BE2C (cell line): ENCODE measurements at regions not wholly inside any gene's neighbourhood (a gene's known extent, or its start where the extent isn't known, plus 50 kb on each side); places are given as distances from the start of the nearest gene placed in this dataset.

Experiments
- DNase-seq: peaks from one replicate; pipeline ENCODE4 v3.0.0-alpha.2; 2020
- H3K27me3 ChIP-seq: fragments of 250-450 bp; sonication (Bioruptor Pico); 2 replicates; pipeline ENCODE4 v1.5.1; 2020; ENCODE audit warnings: mild to moderate bottlenecking
- H3K36me3 ChIP-seq: fragments of 250-450 bp; sonication (Bioruptor Pico); 2 replicates; pipeline ENCODE4 v1.5.1; 2020; ENCODE audit warnings: mild to moderate bottlenecking
- H3K4me1 ChIP-seq: fragments of 250-450 bp; sonication (Bioruptor Pico); 2 replicates; pipeline ENCODE4 v1.5.1; 2020
- H3K4me3 ChIP-seq: 2 replicates; pipeline ENCODE4 v1.5.1; 2011; ENCODE audit warnings: low read depth, low read length
- H3K9me3 ChIP-seq: fragments of 250-450 bp; sonication (Bioruptor Pico); 2 replicates; pipeline ENCODE4 v1.5.1; 2020
- CTCF ChIP-seq: IDR thresholded peaks from 2 replicates; pipeline ENCODE4 v1.5.1; 2012; ENCODE audit warnings: mild to moderate bottlenecking, low read depth, low read length

GRCh38 chr22:27144321-27144720 is 486.9 kb downstream of the MIAT start:
- no peak for DNase-seq
- H3K4me1 ChIP-seq: no peaks in the 10 kb centered on the region
- H3K36me3 ChIP-seq: no peaks in the 10 kb centered on the region
- no peaks in the 10 kb centered on the region for H3K27me3 ChIP-seq
- no peaks in the 10 kb centered on the region for H3K9me3 ChIP-seq
- no peak for TF ChIP-seq CTCF
- no peak overlapping the region for H3K4me3 ChIP-seq

- DNase-seq: no peak
- H3K36me3 ChIP-seq: no peaks in the 10 kb centered on the region
- H3K9me3 ChIP-seq: no peaks in the 10 kb centered on the region
- no peak overlapping the region for H3K4me3 ChIP-seq
- no peaks in the 10 kb centered on the region for H3K27me3 ChIP-seq
- H3K4me1 ChIP-seq: 0 out of 2 replicates have a peak, but pooled peaks cover 2% of the 10 kb centered on the region
- no peak for TF ChIP-seq CTCF
These were observed 489.7 kb downstream of the MIAT start for GRCh38 chr22:27146866-27147633.

DNA sequence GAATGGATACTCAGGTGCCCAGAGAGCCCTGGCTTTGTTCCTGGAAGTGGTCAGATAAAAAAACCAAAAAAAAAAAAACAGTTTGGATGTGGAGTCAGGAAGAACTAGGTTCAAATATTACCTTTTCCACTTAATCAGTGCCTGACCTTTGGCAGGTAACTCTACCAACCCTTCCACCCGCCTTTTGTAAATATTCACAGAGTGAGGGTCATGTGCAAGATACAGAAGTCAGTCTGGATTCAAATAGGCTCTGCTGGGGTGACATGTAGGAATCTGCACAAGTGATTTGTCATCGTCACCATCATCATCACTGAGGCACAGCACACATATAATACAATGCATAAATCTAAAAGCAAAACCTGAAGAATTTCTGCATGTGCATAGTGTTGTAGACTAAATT is 490.7 kb downstream of the MIAT start:
- H3K4me1 ChIP-seq: 0 out of 2 replicates have a peak, but pooled peaks cover 2% of the 10 kb centered on the region
- no peak overlapping the region for H3K4me3 ChIP-seq
- no peak for DNase-seq
- H3K36me3 ChIP-seq: no peaks in the 10 kb centered on the region
- no peaks in the 10 kb centered on the region for H3K27me3 ChIP-seq
- no peak for TF ChIP-seq CTCF
- H3K9me3 ChIP-seq: no peaks in the 10 kb centered on the region

DNA sequence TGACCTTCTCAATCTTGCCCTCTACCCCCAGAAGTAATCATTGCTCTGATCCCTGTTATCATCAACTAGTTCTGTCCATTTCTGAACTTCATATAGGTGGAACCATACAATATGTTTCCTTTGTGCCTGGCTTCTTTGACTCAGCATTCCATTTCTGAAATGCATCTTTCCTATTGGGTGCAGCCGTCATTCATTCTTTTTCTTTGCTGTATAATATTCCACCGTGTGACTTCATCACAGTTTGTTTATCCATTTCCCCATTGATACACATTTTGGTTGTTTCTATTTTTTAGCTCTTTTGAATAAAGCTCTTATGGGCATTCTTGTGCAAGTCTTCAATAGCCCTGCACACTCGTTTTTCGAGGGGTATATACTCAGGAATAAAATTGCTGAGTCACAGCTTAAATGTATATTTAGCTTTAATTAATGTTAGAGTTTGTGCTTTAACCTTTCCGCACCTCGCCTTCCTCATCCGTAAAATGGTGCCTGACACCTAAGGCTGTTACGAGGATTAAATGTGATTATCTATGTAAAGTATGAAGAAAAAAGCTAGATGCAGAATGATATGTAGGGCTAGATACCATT is 491.6 kb downstream of the MIAT start:
- H3K4me1 ChIP-seq: 0 out of 2 replicates have a peak, but pooled peaks cover 2% of the 10 kb centered on the region
- no peaks in the 10 kb centered on the region for H3K36me3 ChIP-seq
- no peaks in the 10 kb centered on the region for H3K9me3 ChIP-seq
- H3K27me3 ChIP-seq: no peaks in the 10 kb centered on the region
- DNase-seq: no peak
- H3K4me3 ChIP-seq: no peak overlapping the region
- TF ChIP-seq CTCF: no peak

DNA sequence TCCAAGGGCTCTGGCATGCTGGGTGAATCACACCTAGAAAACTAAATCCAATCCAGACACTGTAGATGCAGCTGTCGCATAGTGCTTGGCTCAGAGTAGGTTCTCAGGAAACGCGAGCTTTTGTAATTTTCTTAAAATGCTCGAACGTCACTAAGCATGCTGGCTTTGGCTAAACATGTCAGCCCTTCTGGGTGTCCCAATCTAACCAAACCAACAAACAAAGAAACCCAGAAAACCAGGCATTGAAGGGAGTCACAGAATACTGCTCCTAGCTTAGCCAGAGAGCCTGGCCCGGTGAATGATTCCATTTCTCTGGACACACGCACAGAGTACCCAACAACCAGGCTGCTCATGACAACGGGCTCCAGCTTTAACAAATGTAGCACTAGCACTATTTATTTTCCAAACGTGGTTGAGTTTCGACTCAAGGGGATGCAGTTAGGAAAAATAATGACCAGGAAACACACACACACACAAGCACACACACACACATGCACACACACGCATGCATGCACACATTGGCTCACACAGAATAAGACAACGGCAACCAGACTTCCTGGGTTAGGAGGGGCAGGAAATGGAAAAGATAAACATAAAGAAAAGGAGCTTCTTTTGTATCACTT is 492.6 kb downstream of the MIAT start:
- no peaks in the 10 kb centered on the region for H3K27me3 ChIP-seq

More for the DNA sequence above, 492.6 kb downstream of the MIAT start:
- Histone ChIP-seq H3K4me3 (peak overlapping the region; percentile 47), H3K4me1 (0 out of 2 replicates have a peak, but pooled peaks cover 2% of the 10 kb centered on the region), H3K9me3 (no peaks in the 10 kb centered on the region), H3K36me3 (no peaks in the 10 kb centered on the region)
- no peak for TF ChIP-seq CTCF
- no peak for DNase-seq
